GM12878 (cell line): ENCODE measurements at regions not wholly inside any gene's neighbourhood (a gene's known extent, or its start where the extent isn't known, plus 50 kb on each side); places are given as distances from the start of the nearest gene placed in this dataset.

Source experiments
- ATAC-seq: fragments of 200-7000 bp; cut with Tn5 transposase; 3 replicates; pipeline ENCODE4 v1.9.1; 2020; ENCODE audit warnings: mild to moderate bottlenecking, moderate library complexity
- BruUV-seq: library from RNA; stranded (reverse); fragments of 400-500 nt; replicated peaks from 2 replicates; lab custom pipeline; 2021; lab: Mats Ljungman, UMichigan
- CTCF ChIA-PET: fragments of 300-600 bp; sonication (Branson Sonifier 250); formaldehyde crosslinking; extraction: SDS; loops from one replicate; lab custom pipeline; 2021; ENCODE audit warnings: inconsistent platforms; lab: Yijun Ruan, JAX
- POLR2A ChIA-PET: fragments of 350-600 bp; formaldehyde crosslinking; extraction: SDS; loops from one replicate; lab custom pipeline; 2021; ENCODE audit warnings: inconsistent platforms; lab: Charles Lee
- RAD21 ChIA-PET: fragments of 300-600 bp; sonication (Branson Sonifier 250); formaldehyde crosslinking; loops from one replicate; lab custom pipeline; 2023; ENCODE audit warnings: antibody characterized with exemption; ENCODE audit not compliant: unreplicated experiment; lab: Charles Lee
- SMC1A ChIA-PET: fragments of 300-600 bp; sonication (Branson Sonifier 250); formaldehyde crosslinking; loops from one replicate; lab custom pipeline; 2023; ENCODE audit not compliant: unreplicated experiment, uncharacterized antibody; lab: Charles Lee
- DNase-seq: peaks from one replicate; pipeline ENCODE4 v3.0.0-alpha.2; 2011; ENCODE audit warnings: low read depth, low spot score
- FAIRE-seq: peaks from 3 replicates; lab custom pipeline; 2011; peaks lifted over from hg19 to GRCh38; lab: Jason Lieb, UNC
- H2AFZ ChIP-seq: 2 replicates; pipeline ENCODE4 v1.6.0; 2011; ENCODE audit warnings: low read depth, low read length, control low read depth; ENCODE audit not compliant: control insufficient read depth
- H3K27ac ChIP-seq: 2 replicates; pipeline ENCODE4 v1.5.1; 2011; ENCODE audit warnings: control low read depth; ENCODE audit not compliant: control insufficient read depth, insufficient read depth
- H3K27me3 ChIP-seq, 2 experiments: replicated peaks in 1 of 2; 2 replicates each; pipeline versions ENCODE4 v1.6.0 to v1.6.1; 2011; ENCODE audit warnings: low read length in 1 of 2; ENCODE audit not compliant: control insufficient read depth in 2 of 2, insufficient read depth in 2 of 2
- H3K36me3 ChIP-seq, 2 experiments: 2 replicates each; pipeline ENCODE4 v1.5.1; 2011; ENCODE audit warnings: low read length in 1 of 2; ENCODE audit not compliant: control insufficient read depth in 2 of 2, insufficient read depth in 2 of 2
- H3K4me1 ChIP-seq: 2 replicates; pipeline ENCODE4 v1.6.1; 2011; ENCODE audit warnings: mild to moderate bottlenecking, low read length, moderate library complexity, mixed read lengths; ENCODE audit not compliant: control insufficient read depth, insufficient read depth
- H3K4me2 ChIP-seq: 2 replicates; pipeline ENCODE4 v1.6.0; 2011; ENCODE audit warnings: control low read depth; ENCODE audit not compliant: control insufficient read depth, insufficient read depth
- H3K4me3 ChIP-seq: fragments of 200-600 bp; sonication (generic); 2 replicates; pipeline ENCODE4 v1.5.1; 2016
- H3K79me2 ChIP-seq: 2 replicates; pipeline ENCODE4 v1.6.0; 2011; ENCODE audit warnings: low read length; ENCODE audit not compliant: control insufficient read depth, insufficient read depth
- H3K9ac ChIP-seq: 2 replicates; pipeline ENCODE4 v1.8.0; 2011; ENCODE audit warnings: low read length, control low read depth, mixed read lengths; ENCODE audit not compliant: control insufficient read depth, insufficient read depth
- H3K9me3 ChIP-seq: replicated peaks from 3 replicates; pipeline ENCODE4 v1.5.1; 2011; ENCODE audit warnings: mild to moderate bottlenecking, low read length; ENCODE audit not compliant: control insufficient read depth, insufficient read depth
- H4K20me1 ChIP-seq: 2 replicates; pipeline ENCODE4 v1.6.0; 2011; ENCODE audit not compliant: control insufficient read depth, insufficient read depth
- BHLHE40 ChIP-seq, 2 experiments: fragments of 450-650 bp in 1 of 2; IDR thresholded peaks; 2 replicates each; pipeline ENCODE4 v1.6.1; 2011 to 2017; ENCODE audit warnings: low read depth in 2 of 2, borderline replicate concordance in 1 of 2, improper control_type of control experiment in 1 of 2, low read length in 1 of 2, mild to moderate bottlenecking in 1 of 2
- EP300 ChIP-seq, 2 experiments: fragments of 150-350 bp in 1 of 2; IDR thresholded peaks; 2 replicates each; pipeline ENCODE4 v1.6.1; 2011 to 2012; ENCODE audit warnings: low read depth in 2 of 2, low read length in 2 of 2, borderline replicate concordance in 1 of 2, improper control_type of control experiment in 1 of 2, inconsistent platforms in 1 of 2; ENCODE audit not compliant: control insufficient read depth in 1 of 2
- GATAD2B ChIP-seq: fragments of 450-650 bp; conservative IDR thresholded peaks from 2 replicates; pipeline ENCODE4 v1.6.1; 2017; ENCODE audit warnings: low read depth, mild to moderate bottlenecking, moderate library complexity
- NBN ChIP-seq: fragments of 450-650 bp; IDR thresholded peaks from 2 replicates; pipeline ENCODE4 v1.6.1; 2016
- NFYA ChIP-seq: IDR thresholded peaks from 2 replicates; pipeline ENCODE4 v1.6.1; 2011; ENCODE audit warnings: low read depth, mild to moderate bottlenecking, low read length, improper control_type of control experiment, borderline replicate concordance
- POU2F2 ChIP-seq: IDR thresholded peaks from 3 replicates; pipeline ENCODE4 v1.6.1; 2011; ENCODE audit warnings: low read depth, mild to moderate bottlenecking, low read length, borderline replicate concordance
- RBBP5 ChIP-seq: fragments of 200-600 bp; sonication (generic); conservative IDR thresholded peaks from 2 replicates; pipeline ENCODE4 v1.6.1; 2016
- YY1 ChIP-seq: IDR thresholded peaks from 2 replicates; pipeline ENCODE4 v1.6.1; 2011; ENCODE audit warnings: low read depth, mild to moderate bottlenecking, low read length
- WGBS: methylation state at CpG from one replicate; pipeline ENCODE4 v1.1.6; 2016; ENCODE audit warnings: low lambda C conversion rate; ENCODE audit not compliant: insufficient replicate concordance, insufficient coverage; ENCODE audit errors: missing lambda C conversion rate; 5-methylcytosine and 5-hydroxymethylcytosine counted together
- in situ Hi-C: fragments of 300-500 bp; cut with MboI; formaldehyde crosslinking; loops from 9 replicates; pipeline ENCODE4 v1.14.3; 2018; ENCODE audit warnings: mixed read lengths
- intact Hi-C: fragments of 100-400 bp; cut with micrococcal nuclease; formaldehyde crosslinking; loops from one replicate; pipeline ENCODE4 v1.14.2; 2022; ENCODE audit not compliant: unreplicated experiment
- TF ChIP-seq, protein P1 (sequence below): IDR thresholded peaks from 2 replicates; pipeline ENCODE4 v1.6.1; 2012; ENCODE audit warnings: low read length, inconsistent platforms
- TF ChIP-seq, protein P2 (sequence below): fragments of 450-650 bp; IDR thresholded peaks from 2 replicates; pipeline ENCODE4 v1.6.1; 2017; ENCODE audit warnings: low read depth, mild to moderate bottlenecking, moderate library complexity

DNA sequence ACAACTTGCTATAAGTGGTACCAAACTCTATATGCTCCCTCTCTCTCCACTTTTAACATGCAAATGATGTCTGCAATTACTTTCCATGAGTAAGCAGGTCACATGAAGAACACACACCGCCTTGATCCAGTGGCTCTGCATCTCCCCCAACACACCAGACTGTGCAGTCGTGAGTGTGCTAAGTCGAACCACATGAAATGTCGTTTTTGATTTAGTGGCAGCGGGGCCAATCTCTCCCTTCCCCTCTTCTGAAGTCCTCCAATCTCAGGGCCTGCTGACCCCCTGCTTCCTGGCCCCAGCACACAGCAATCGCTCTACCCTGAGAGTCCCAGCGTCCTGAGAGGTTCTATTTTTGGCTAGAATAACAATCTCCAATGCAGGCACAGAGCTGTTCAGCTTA, 312.5 kb downstream of the SHQ1 start:
- DNase-seq: no peak
- no peaks in the 10 kb centered on the region for H4K20me1 ChIP-seq
- H3K9ac ChIP-seq: no peak overlapping the region
- no peak for ATAC-seq
- H3K4me2 ChIP-seq: no peak overlapping the region
- FAIRE-seq: no peak
- ChIA-PET POLR2A (no interaction called here), RAD21 (interaction anchor here (1.0 to 1.9 kb wide), 2 partner anchors 15 to 90 kb away, joined by 3 to 7 read pairs; no protein-coding TSS in a partner anchor), SMC1A (interaction anchor here (0.6 to 1.2 kb wide), 3 partner anchors 11 to 175 kb away, joined by 3 to 4 read pairs (median 3); no protein-coding TSS in a partner anchor), CTCF (interaction anchor here (0.5 to 0.7 kb wide), 3 partner anchors 53 to 222 kb away, joined by 3 read pairs; no protein-coding TSS in a partner anchor)
- no TSS peak for BruUV-seq
- no peaks in the 10 kb centered on the region for H3K9me3 ChIP-seq
- H3K27ac ChIP-seq: no peak overlapping the region
- no peaks in the 10 kb centered on the region for H3K27me3 ChIP-seq
- no peak overlapping the region for H2AFZ ChIP-seq
- WGBS: 56% methylated on average over 7 of the region's 7 CpGs
- in situ Hi-C loops: no loop called here
- H3K4me1 ChIP-seq: peaks cover 18% of the 10 kb centered on the region
- no peak overlapping the region for H3K4me3 ChIP-seq
- no peaks in the 10 kb centered on the region for H3K79me2 ChIP-seq
- no peak for TF ChIP-seq RBBP5
- TF ChIP-seq POU2F2: peak; percentile 31; the same call in 1 of the 3 replicates
- no peak for TF ChIP-seq YY1
- TF ChIP-seq NFYA: no peak
- H3K36me3 ChIP-seq: no peaks in the 10 kb centered on the region
- intact Hi-C loops: no loop called here

DNA sequence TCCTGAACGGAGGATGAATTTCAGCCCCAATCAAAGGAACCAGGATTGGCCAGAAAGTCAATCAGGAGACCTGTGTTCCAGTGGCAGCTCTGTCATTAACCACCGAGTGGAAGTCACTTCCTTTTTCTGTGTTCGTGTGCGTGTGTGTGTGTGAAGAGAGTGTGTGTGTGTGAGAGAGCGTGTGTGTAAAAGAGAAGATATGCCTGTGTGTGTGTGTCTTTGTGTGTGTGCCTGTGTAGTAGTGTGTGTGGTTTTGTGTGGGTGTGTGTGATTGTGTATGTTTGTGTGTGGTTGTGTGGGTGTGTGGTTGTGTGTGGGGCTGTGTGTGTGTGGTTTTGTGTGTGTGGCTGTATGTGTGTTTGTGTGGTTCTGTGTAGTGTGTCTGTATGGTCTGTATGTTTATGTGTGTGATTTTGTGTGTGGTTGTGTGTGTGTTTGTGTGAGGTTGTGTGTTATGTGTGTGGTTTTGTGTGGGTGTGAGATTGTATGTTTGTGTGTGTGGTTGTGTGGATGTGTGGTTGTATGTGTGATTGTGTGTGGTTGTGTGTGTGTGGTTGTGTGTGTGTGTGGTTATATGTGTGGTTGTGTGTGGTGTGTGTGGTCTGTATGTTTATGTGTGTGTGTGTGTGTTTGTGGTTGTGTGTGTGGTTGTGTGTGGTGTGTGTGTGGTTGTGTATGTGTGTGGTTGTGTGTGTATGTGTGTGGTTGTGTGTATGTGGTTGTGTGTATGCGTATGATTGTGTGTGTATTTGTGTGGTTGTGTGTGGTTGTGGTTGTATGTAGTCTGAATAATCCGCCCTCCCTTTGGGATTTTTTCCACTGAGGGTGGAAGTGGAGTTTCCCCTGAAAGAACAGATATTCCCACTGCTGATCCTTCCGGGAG, 314.4 kb downstream of the SHQ1 start:
- Histone ChIP-seq H4K20me1 (no peaks in the 10 kb centered on the region), H3K9ac (no peak overlapping the region), H3K27ac (no peak overlapping the region), H3K27me3 (no peaks in the 10 kb centered on the region), H3K4me1 (peaks cover 15% of the 10 kb centered on the region), H2AFZ (no peak overlapping the region), H3K4me2 (no peak overlapping the region), H3K4me3 (no peak overlapping the region), H3K9me3 (no peaks in the 10 kb centered on the region), H3K36me3 (no peaks in the 10 kb centered on the region), H3K79me2 (no peaks in the 10 kb centered on the region)
- no peak for ATAC-seq
- in situ Hi-C loops (no loop called here), intact Hi-C loops (no loop called here)
- BruUV-seq: no TSS peak
- ChIA-PET RAD21 (interaction anchor here (0.7 to 0.8 kb wide), 2 partner anchors 10 to 93 kb away, joined by 3 read pairs; no protein-coding TSS in a partner anchor), CTCF (interaction anchor here (1.3 to 1.6 kb wide), 2 partner anchors 67 to 132 kb away, joined by 3 read pairs; no protein-coding TSS in a partner anchor), POLR2A (no interaction called here), SMC1A (interaction anchor here (0.6 to 1.5 kb wide), 3 partner anchors 51 to 832 kb away, joined by 4 read pairs; no protein-coding TSS in a partner anchor)
- WGBS: 46% methylated on average over 8 of the region's 8 CpGs
- no peak for FAIRE-seq
- no peak for DNase-seq
- TF ChIP-seq, protein P1, sequence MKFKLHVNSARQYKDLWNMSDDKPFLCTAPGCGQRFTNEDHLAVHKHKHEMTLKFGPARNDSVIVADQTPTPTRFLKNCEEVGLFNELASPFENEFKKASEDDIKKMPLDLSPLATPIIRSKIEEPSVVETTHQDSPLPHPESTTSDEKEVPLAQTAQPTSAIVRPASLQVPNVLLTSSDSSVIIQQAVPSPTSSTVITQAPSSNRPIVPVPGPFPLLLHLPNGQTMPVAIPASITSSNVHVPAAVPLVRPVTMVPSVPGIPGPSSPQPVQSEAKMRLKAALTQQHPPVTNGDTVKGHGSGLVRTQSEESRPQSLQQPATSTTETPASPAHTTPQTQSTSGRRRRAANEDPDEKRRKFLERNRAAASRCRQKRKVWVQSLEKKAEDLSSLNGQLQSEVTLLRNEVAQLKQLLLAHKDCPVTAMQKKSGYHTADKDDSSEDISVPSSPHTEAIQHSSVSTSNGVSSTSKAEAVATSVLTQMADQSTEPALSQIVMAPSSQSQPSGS: no peak
- TF ChIP-seq, protein P2, sequence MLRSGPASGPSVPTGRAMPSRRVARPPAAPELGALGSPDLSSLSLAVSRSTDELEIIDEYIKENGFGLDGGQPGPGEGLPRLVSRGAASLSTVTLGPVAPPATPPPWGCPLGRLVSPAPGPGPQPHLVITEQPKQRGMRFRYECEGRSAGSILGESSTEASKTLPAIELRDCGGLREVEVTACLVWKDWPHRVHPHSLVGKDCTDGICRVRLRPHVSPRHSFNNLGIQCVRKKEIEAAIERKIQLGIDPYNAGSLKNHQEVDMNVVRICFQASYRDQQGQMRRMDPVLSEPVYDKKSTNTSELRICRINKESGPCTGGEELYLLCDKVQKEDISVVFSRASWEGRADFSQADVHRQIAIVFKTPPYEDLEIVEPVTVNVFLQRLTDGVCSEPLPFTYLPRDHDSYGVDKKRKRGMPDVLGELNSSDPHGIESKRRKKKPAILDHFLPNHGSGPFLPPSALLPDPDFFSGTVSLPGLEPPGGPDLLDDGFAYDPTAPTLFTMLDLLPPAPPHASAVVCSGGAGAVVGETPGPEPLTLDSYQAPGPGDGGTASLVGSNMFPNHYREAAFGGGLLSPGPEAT: 0 out of 2 replicates have a peak, but pooled peaks have one; percentile 18
- TF ChIP-seq GATAD2B: no peak
- TF ChIP-seq BHLHE40 (IDR thresholded peaks at IDR 0.05; ENCODE audit: borderline replicate concordance in 1 of 2, low read depth in 2 of 2, low read length in 1 of 2): peak in 1 of 2 experiments; percentile 12; a peak in 1 of 4 replicates
- peak; percentile 71; the same call in 1 of the 2 replicates for TF ChIP-seq NBN
- 0 out of 4 replicates have a peak, but pooled peaks of 1 of the 2 experiments have one; percentile 26 for TF ChIP-seq EP300 (IDR thresholded peaks at IDR 0.05; ENCODE audit: borderline replicate concordance in 1 of 2, control insufficient read depth in 1 of 2, low read depth in 2 of 2, low read length in 2 of 2)
